Activated CD8-positive, alpha-beta memory T cell treated with anti-CD3 and anti-CD28 coated beads, Interleukin-2, amount 50 U/mL, for 24 hours (primary cell): ENCODE measurements at regions not wholly inside any gene's neighbourhood (a gene's known extent, or its start where the extent isn't known, plus 50 kb on each side); places are given as distances from the start of the nearest gene placed in this dataset.

Experiments
- DNase-seq: peaks from one replicate; pipeline ENCODE4 v3.0.0-alpha.2; 2020; ENCODE audit errors: extremely low read depth

GRCh38 chr1:14302025-14302424, 296.5 kb upstream of the KAZN start:
- DNase-seq, result no peak

GRCh38 chr1:14303011-14303410, 295.5 kb upstream of the KAZN start:
- DNase-seq, result no peak

GRCh38 chr1:14304381-14304865, 294.1 kb upstream of the KAZN start:
- no peak for DNase-seq

GRCh38 chr1:14308460-14308859, 290.0 kb upstream of the KAZN start:
- no peak for DNase-seq

- DNase-seq, result no peak
These were observed 288.5 kb upstream of the KAZN start for GRCh38 chr1:14309984-14310383.

GRCh38 chr1:14310476-14310875, 288.0 kb upstream of the KAZN start:
- no peak for DNase-seq

GRCh38 chr1:14313731-14314431, 284.6 kb upstream of the KAZN start:
- DNase-seq, result no peak

GRCh38 chr1:14318830-14319229, 279.7 kb upstream of the KAZN start:
- no peak for DNase-seq

GRCh38 chr1:14320518-14320917, 278.0 kb upstream of the KAZN start:
- no peak for DNase-seq

- DNase-seq, result no peak
These were observed 277.5 kb upstream of the KAZN start for GRCh38 chr1:14320986-14321385.

GRCh38 chr1:14321422-14321821, 277.1 kb upstream of the KAZN start:
- DNase-seq, result no peak

- no peak for DNase-seq
These were observed 274.8 kb upstream of the KAZN start for GRCh38 chr1:14323568-14324247.

- no peak for DNase-seq
These were observed 274.2 kb upstream of the KAZN start for GRCh38 chr1:14324248-14324630.

GRCh38 chr1:14326857-14327256, 271.6 kb upstream of the KAZN start:
- no peak for DNase-seq

GRCh38 chr1:14328685-14329084, 269.8 kb upstream of the KAZN start:
- no peak for DNase-seq

- no peak for DNase-seq
These were observed 266.3 kb upstream of the KAZN start for GRCh38 chr1:14332158-14332557.

GRCh38 chr1:14334336-14335176, 263.9 kb upstream of the KAZN start:
- no peak for DNase-seq

- DNase-seq, result no peak
These were observed 260.0 kb upstream of the KAZN start for GRCh38 chr1:14338509-14338908.

- no peak for DNase-seq
These were observed 259.2 kb upstream of the KAZN start for GRCh38 chr1:14339288-14339687.

GRCh38 chr1:14340002-14340785, 258.3 kb upstream of the KAZN start:
- no peak for DNase-seq

GRCh38 chr1:14341147-14341546, 257.3 kb upstream of the KAZN start:
- DNase-seq, result no peak
